Coronary artery (tissue), 2 donors: ENCODE measurements at regions not wholly inside any gene's neighbourhood (a gene's known extent, or its start where the extent isn't known, plus 50 kb on each side); places are given as distances from the start of the nearest gene placed in this dataset.

ENCODE experiments used
- DNase-seq: peaks from one replicate; pipeline ENCODE4 v3.0.0-alpha.2; 2017; ENCODE audit warnings: low spot score
- H3K27ac ChIP-seq, 2 donors: fragments of 200-600 bp; sonication (generic); one replicate each; pipeline ENCODE4 v1.5.1; 2016 to 2019
- H3K4me3 ChIP-seq: fragments of 200-600 bp; sonication (generic); 2 replicates; pipeline ENCODE4 v1.5.1; 2016; ENCODE audit warnings: mild to moderate bottlenecking, moderate library complexity
- CTCF ChIP-seq: fragments of 200-600 bp; sonication (generic); IDR thresholded peaks from one replicate; pipeline ENCODE4 v1.5.1; 2019; ENCODE audit warnings: antibody characterized with exemption

- no peak for DNase-seq
- no peak for TF ChIP-seq CTCF
- H3K27ac ChIP-seq: no peak overlapping the region
- no peak overlapping the region for H3K4me3 ChIP-seq
Observed at GRCh38 chr11:95306123-95306522, 75.1 kb upstream of the SESN3 start.

- no peak for TF ChIP-seq CTCF
- Histone ChIP-seq H3K4me3 (no peak overlapping the region), H3K27ac (no peak overlapping the region)
- no peak for DNase-seq
Observed at GRCh38 chr11:95305705-95306104, 74.7 kb upstream of the SESN3 start.

GRCh38 chr11:95304777-95305176 lies 73.8 kb upstream of the SESN3 start:
- Histone ChIP-seq H3K4me3 (no peak overlapping the region), H3K27ac (no peak overlapping the region)
- no peak for TF ChIP-seq CTCF
- no peak for DNase-seq

GRCh38 chr11:95302211-95302610 lies 71.2 kb upstream of the SESN3 start:
- Histone ChIP-seq H3K4me3 (no peak overlapping the region), H3K27ac (no peak overlapping the region)
- no peak for TF ChIP-seq CTCF
- no peak for DNase-seq

- no peak overlapping the region for H3K4me3 ChIP-seq
- no peak overlapping the region for H3K27ac ChIP-seq
- no peak for TF ChIP-seq CTCF
- no peak for DNase-seq
Observed at GRCh38 chr11:95301474-95301873, 70.5 kb upstream of the SESN3 start.

- DNase-seq: no peak
- no peak overlapping the region for H3K27ac ChIP-seq
- no peak for TF ChIP-seq CTCF
Observed at GRCh38 chr11:95299078-95299679, 68.2 kb upstream of the SESN3 start.

GRCh38 chr11:95297680-95298452 lies 66.9 kb upstream of the SESN3 start:
- no peak for TF ChIP-seq CTCF
- Histone ChIP-seq H3K4me3 (no peak overlapping the region), H3K27ac (no peak overlapping the region)
- DNase-seq: no peak

More at GRCh38 chr11:95299078-95299679, 68.2 kb upstream of the SESN3 start:
- no peak overlapping the region for H3K4me3 ChIP-seq
